Suprapubic skin (tissue), 4 donors: ENCODE measurements at regions not wholly inside any gene's neighbourhood (a gene's known extent, or its start where the extent isn't known, plus 50 kb on each side); places are given as distances from the start of the nearest gene placed in this dataset.

Experiments used
- DNase-seq, 2 donors: peaks; one replicate each; pipeline ENCODE4 v3.0.0-alpha.2; 2019; ENCODE audit warnings: low spot score in 2 of 2
- H3K27ac ChIP-seq: fragments of 200-600 bp; sonication (generic); one replicate; pipeline ENCODE4 v1.5.1; 2019
- H3K27me3 ChIP-seq: fragments of 200-600 bp; sonication (generic); one replicate; pipeline ENCODE4 v1.5.1; 2019
- H3K36me3 ChIP-seq: fragments of 200-600 bp; sonication (generic); one replicate; pipeline ENCODE4 v1.5.1; 2019
- H3K4me1 ChIP-seq: fragments of 200-600 bp; sonication (generic); one replicate; pipeline ENCODE4 v1.5.1; 2019
- H3K4me3 ChIP-seq: fragments of 200-600 bp; sonication (generic); one replicate; pipeline ENCODE4 v1.5.1; 2019; ENCODE audit warnings: mild to moderate bottlenecking
- H3K9me3 ChIP-seq: fragments of 200-600 bp; sonication (generic); one replicate; pipeline ENCODE4 v1.5.1; 2019
- CTCF ChIP-seq, 2 donors: fragments of 200-600 bp in 1 of 2; fragments of 450-650 bp in 1 of 2; sonication (generic) in 1 of 2; IDR thresholded peaks; one replicate each; pipeline ENCODE4 v1.5.1; 2016 to 2019; ENCODE audit warnings: antibody characterized with exemption in 2 of 2, mild to moderate bottlenecking in 1 of 2, moderate library complexity in 1 of 2
- EP300 ChIP-seq: sonication (generic); formaldehyde crosslinking; IDR thresholded peaks from one replicate; pipeline ENCODE4 v1.6.1; 2017; ENCODE audit warnings: antibody characterized with exemption
- POLR2A ChIP-seq, 2 donors: fragments of 450-650 bp; IDR thresholded peaks; one replicate each; pipeline ENCODE4 v1.6.1; 2017; ENCODE audit warnings: antibody characterized with exemption in 2 of 2, mild to moderate bottlenecking in 2 of 2, moderate library complexity in 2 of 2
- POLR2AphosphoS5 ChIP-seq, 3 donors: sonication (generic); formaldehyde crosslinking; IDR thresholded peaks; one replicate each; pipeline ENCODE4 v1.6.1; 2017; ENCODE audit warnings: antibody characterized with exemption in 3 of 3
- WGBS: methylation state at CpG from one replicate; pipeline ENCODE4 v1.1.5; 2018; 5-methylcytosine and 5-hydroxymethylcytosine counted together

GRCh38 chr15:99508852-99509251 lies 56.9 kb upstream of the MEF2A start:
- Histone ChIP-seq H3K4me3 (no peak overlapping the region), H3K36me3 (no peaks in the 10 kb centered on the region), H3K27ac (peak overlapping the region; percentile 6), H3K9me3 (no peaks in the 10 kb centered on the region), H3K27me3 (no peaks in the 10 kb centered on the region), H3K4me1 (peaks cover 58% of the 10 kb centered on the region)
- 89% methylated on average over 2 of the region's 3 CpGs for WGBS
- TF ChIP-seq POLR2AphosphoS5 (IDR thresholded peaks at IDR 0.05) (no peak), CTCF (IDR thresholded peaks at IDR 0.05) (no peak), POLR2A (IDR thresholded peaks at IDR 0.05) (no peak), EP300 (no peak)
- no peak for DNase-seq

GRCh38 chr15:99509686-99510461 lies 55.9 kb upstream of the MEF2A start:
- no peaks in the 10 kb centered on the region for H3K36me3 ChIP-seq
- peaks cover 54% of the 10 kb centered on the region for H3K4me1 ChIP-seq
- WGBS: 74% methylated on average over 7 of the region's 7 CpGs
- H3K27ac ChIP-seq: peak overlapping the region; percentile 6
- no peak for DNase-seq
- H3K9me3 ChIP-seq: no peaks in the 10 kb centered on the region
- no peak overlapping the region for H3K4me3 ChIP-seq
- TF ChIP-seq POLR2AphosphoS5 (IDR thresholded peaks at IDR 0.05): no peak
- no peak for TF ChIP-seq CTCF (IDR thresholded peaks at IDR 0.05)
- no peak for TF ChIP-seq POLR2A (IDR thresholded peaks at IDR 0.05)
- no peak for TF ChIP-seq EP300
- H3K27me3 ChIP-seq: no peaks in the 10 kb centered on the region

GRCh38 chr15:99511531-99511865 lies 54.3 kb upstream of the MEF2A start:
- TF ChIP-seq POLR2A (IDR thresholded peaks at IDR 0.05): no peak
- TF ChIP-seq CTCF (IDR thresholded peaks at IDR 0.05): no peak
- no peak for TF ChIP-seq EP300
- TF ChIP-seq POLR2AphosphoS5 (IDR thresholded peaks at IDR 0.05): no peak
- peaks cover 49% of the 10 kb centered on the region for H3K4me1 ChIP-seq
- 13% methylated on average over 6 of the region's 6 CpGs for WGBS
- no peaks in the 10 kb centered on the region for H3K27me3 ChIP-seq
- DNase-seq: no peak
- no peak overlapping the region for H3K4me3 ChIP-seq
- peak overlapping the region; percentile 36 for H3K27ac ChIP-seq
- H3K36me3 ChIP-seq: no peaks in the 10 kb centered on the region
- no peaks in the 10 kb centered on the region for H3K9me3 ChIP-seq

GRCh38 chr15:99511866-99512661 lies 53.7 kb upstream of the MEF2A start:
- H3K27me3 ChIP-seq: no peaks in the 10 kb centered on the region
- DNase-seq: no peak
- no peaks in the 10 kb centered on the region for H3K9me3 ChIP-seq
- 59% methylated on average over 14 of the region's 14 CpGs for WGBS
- H3K27ac ChIP-seq: peak overlapping the region; percentile 36
- no peaks in the 10 kb centered on the region for H3K36me3 ChIP-seq
- TF ChIP-seq POLR2AphosphoS5 (IDR thresholded peaks at IDR 0.05) (peak in 2 of 3 donors; percentile 46 to 49), POLR2A (IDR thresholded peaks at IDR 0.05) (no peak)
- no peak overlapping the region for H3K4me3 ChIP-seq
- peaks cover 44% of the 10 kb centered on the region for H3K4me1 ChIP-seq

- no peaks in the 10 kb centered on the region for H3K9me3 ChIP-seq
- peaks cover 21% of the 10 kb centered on the region for H3K4me1 ChIP-seq
- H3K27ac ChIP-seq: no peak overlapping the region
- no peaks in the 10 kb centered on the region for H3K36me3 ChIP-seq
- TF ChIP-seq EP300 (no peak), CTCF (IDR thresholded peaks at IDR 0.05) (no peak), POLR2AphosphoS5 (IDR thresholded peaks at IDR 0.05) (no peak), POLR2A (IDR thresholded peaks at IDR 0.05) (no peak)
- no peaks in the 10 kb centered on the region for H3K27me3 ChIP-seq
- no peak overlapping the region for H3K4me3 ChIP-seq
- 84% methylated on average over 5 of the region's 5 CpGs for whole genome bisulfite sequencing
- no peak for DNase-seq
These were observed 51.5 kb upstream of the MEF2A start for GRCh38 chr15:99514306-99514705.
